ENCODE measurements at regions not wholly inside any gene's neighbourhood (a gene's known extent, or its start where the extent isn't known, plus 50 kb on each side); places are given as distances from the start of the nearest gene placed in this dataset.

DNA sequence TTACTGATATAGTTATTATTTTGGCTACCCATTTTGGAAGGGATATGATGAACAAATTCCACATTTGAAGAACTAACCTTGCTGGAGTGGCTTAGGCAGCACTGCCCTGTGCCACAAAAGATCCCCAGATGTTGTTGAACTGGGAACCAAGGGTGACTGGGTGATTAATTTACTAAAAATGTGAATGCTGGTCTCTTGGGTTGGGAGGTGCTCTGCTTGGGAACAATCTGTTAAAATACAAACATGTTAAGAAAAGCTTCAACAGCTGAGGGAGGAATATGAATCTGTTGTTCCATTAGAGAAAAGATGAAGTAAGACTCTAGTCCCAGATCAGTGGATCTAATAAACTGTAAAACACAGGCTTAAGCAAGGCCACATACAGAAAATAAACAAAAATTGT, 1860.1 kb downstream of the SUCLG1 start:
- TF ChIP-seq, protein P1, sequence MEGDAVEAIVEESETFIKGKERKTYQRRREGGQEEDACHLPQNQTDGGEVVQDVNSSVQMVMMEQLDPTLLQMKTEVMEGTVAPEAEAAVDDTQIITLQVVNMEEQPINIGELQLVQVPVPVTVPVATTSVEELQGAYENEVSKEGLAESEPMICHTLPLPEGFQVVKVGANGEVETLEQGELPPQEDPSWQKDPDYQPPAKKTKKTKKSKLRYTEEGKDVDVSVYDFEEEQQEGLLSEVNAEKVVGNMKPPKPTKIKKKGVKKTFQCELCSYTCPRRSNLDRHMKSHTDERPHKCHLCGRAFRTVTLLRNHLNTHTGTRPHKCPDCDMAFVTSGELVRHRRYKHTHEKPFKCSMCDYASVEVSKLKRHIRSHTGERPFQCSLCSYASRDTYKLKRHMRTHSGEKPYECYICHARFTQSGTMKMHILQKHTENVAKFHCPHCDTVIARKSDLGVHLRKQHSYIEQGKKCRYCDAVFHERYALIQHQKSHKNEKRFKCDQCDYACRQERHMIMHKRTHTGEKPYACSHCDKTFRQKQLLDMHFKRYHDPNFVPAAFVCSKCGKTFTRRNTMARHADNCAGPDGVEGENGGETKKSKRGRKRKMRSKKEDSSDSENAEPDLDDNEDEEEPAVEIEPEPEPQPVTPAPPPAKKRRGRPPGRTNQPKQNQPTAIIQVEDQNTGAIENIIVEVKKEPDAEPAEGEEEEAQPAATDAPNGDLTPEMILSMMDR (optimal IDR thresholded peaks at IDR 0.05 in 1 of 3, IDR thresholded peaks at IDR 0.05 in 1 of 3, conservative IDR thresholded peaks at IDR 0.05 in 1 of 3; ENCODE audit: extremely low read depth in 1 of 3, insufficient read depth in 2 of 3, low read length in 3 of 3) = no peak
- TF ChIP-seq EZH2 (IDR thresholded peaks at IDR 0.05; ENCODE audit: low read length) = no peak
